Ishikawa (cell line): ENCODE measurements at regions not wholly inside any gene's neighbourhood (a gene's known extent, or its start where the extent isn't known, plus 50 kb on each side); places are given as distances from the start of the nearest gene placed in this dataset.

Experiments used
- CEBPB ChIP-seq: IDR thresholded peaks from 2 replicates; pipeline ENCODE4 v1.6.1; 2012
- CREB1 ChIP-seq: IDR thresholded peaks from 2 replicates; pipeline ENCODE4 v1.6.1; 2012; ENCODE audit warnings: low read depth
- EGR1 ChIP-seq: IDR thresholded peaks from 2 replicates; pipeline ENCODE4 v1.6.1; 2012
- EP300 ChIP-seq: IDR thresholded peaks from 2 replicates; pipeline ENCODE4 v1.6.1; 2012; ENCODE audit warnings: borderline replicate concordance
- FOXM1 ChIP-seq: IDR thresholded peaks from 2 replicates; pipeline ENCODE4 v1.6.1; 2012; ENCODE audit warnings: low read depth, borderline replicate concordance
- NFIC ChIP-seq: IDR thresholded peaks from 2 replicates; pipeline ENCODE4 v1.6.1; 2012
- RAD21 ChIP-seq: IDR thresholded peaks from 2 replicates; pipeline ENCODE4 v1.6.1; 2012; ENCODE audit warnings: low read depth
- TAF1 ChIP-seq: IDR thresholded peaks from 2 replicates; pipeline ENCODE4 v1.6.1; 2012; ENCODE audit warnings: low read depth, mild to moderate bottlenecking
- TCF12 ChIP-seq: IDR thresholded peaks from 2 replicates; pipeline ENCODE4 v1.6.1; 2012; ENCODE audit warnings: low read depth
- TEAD4 ChIP-seq: IDR thresholded peaks from 2 replicates; pipeline ENCODE4 v1.6.1; 2012
- YY1 ChIP-seq: IDR thresholded peaks from 2 replicates; pipeline ENCODE4 v1.6.1; 2012; ENCODE audit warnings: low read depth
- ZBTB7A ChIP-seq: IDR thresholded peaks from 2 replicates; pipeline ENCODE4 v1.6.1; 2012; ENCODE audit warnings: low read depth
- TF ChIP-seq, protein P1 (sequence below): IDR thresholded peaks from 2 replicates; pipeline ENCODE4 v1.6.1; 2012
- TF ChIP-seq, protein P2 (sequence below): IDR thresholded peaks from 2 replicates; pipeline ENCODE4 v1.6.1; 2012; ENCODE audit warnings: low read depth, mild to moderate bottlenecking
- TF ChIP-seq, protein P3 (sequence below): IDR thresholded peaks from 2 replicates; pipeline ENCODE4 v1.6.1; 2012

GRCh38 chrX:20712811-20713210, 446.1 kb upstream of the RPS6KA3 start:
- no peak for TF ChIP-seq ZBTB7A

- no peak for TF ChIP-seq YY1
- TF ChIP-seq, protein P1, sequence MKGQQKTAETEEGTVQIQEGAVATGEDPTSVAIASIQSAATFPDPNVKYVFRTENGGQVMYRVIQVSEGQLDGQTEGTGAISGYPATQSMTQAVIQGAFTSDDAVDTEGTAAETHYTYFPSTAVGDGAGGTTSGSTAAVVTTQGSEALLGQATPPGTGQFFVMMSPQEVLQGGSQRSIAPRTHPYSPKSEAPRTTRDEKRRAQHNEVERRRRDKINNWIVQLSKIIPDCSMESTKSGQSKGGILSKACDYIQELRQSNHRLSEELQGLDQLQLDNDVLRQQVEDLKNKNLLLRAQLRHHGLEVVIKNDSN = no peak
Observed at GRCh38 chrX:20711366-20711765, 444.7 kb upstream of the RPS6KA3 start.

- TF ChIP-seq CEBPB (no peak), ZBTB7A (no peak), YY1 (no peak), TEAD4 (no peak), CREB1 (no peak), TCF12 (no peak), TAF1 (no peak), EP300 (no peak)
- TF ChIP-seq, protein P1 = no peak
- TF ChIP-seq, protein P2, sequence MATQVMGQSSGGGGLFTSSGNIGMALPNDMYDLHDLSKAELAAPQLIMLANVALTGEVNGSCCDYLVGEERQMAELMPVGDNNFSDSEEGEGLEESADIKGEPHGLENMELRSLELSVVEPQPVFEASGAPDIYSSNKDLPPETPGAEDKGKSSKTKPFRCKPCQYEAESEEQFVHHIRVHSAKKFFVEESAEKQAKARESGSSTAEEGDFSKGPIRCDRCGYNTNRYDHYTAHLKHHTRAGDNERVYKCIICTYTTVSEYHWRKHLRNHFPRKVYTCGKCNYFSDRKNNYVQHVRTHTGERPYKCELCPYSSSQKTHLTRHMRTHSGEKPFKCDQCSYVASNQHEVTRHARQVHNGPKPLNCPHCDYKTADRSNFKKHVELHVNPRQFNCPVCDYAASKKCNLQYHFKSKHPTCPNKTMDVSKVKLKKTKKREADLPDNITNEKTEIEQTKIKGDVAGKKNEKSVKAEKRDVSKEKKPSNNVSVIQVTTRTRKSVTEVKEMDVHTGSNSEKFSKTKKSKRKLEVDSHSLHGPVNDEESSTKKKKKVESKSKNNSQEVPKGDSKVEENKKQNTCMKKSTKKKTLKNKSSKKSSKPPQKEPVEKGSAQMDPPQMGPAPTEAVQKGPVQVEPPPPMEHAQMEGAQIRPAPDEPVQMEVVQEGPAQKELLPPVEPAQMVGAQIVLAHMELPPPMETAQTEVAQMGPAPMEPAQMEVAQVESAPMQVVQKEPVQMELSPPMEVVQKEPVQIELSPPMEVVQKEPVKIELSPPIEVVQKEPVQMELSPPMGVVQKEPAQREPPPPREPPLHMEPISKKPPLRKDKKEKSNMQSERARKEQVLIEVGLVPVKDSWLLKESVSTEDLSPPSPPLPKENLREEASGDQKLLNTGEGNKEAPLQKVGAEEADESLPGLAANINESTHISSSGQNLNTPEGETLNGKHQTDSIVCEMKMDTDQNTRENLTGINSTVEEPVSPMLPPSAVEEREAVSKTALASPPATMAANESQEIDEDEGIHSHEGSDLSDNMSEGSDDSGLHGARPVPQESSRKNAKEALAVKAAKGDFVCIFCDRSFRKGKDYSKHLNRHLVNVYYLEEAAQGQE = no peak
Observed at GRCh38 chrX:20693078-20693477, 426.4 kb upstream of the RPS6KA3 start.

DNA sequence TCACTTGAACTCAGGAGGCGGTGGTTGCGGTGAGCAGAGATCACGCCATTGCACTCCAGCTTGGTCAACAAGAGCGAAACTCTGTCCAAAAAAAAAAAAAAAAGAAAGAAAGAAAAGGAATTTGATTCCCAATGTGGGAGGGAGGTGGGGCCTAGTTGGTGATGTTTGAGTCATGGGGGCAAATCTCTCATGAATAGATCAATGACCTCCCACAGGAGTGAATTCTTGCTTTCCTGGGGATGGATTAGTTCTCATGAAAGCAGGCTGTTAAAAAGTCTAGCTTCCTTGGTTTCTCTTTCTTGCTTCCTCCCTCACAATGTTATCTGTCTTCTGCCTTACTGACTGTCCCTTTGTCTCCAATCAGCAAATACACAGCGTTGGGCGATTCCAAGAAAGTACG, 419.5 kb upstream of the RPS6KA3 start:
- TF ChIP-seq FOXM1 (no peak), ZBTB7A (no peak), CEBPB (no peak), TAF1 (no peak), EGR1 (no peak), YY1 (no peak), RAD21 (no peak), EP300 (no peak), TEAD4 (no peak), TCF12 (no peak)
- TF ChIP-seq, protein P2 = no peak

GRCh38 chrX:20685652-20686051, 418.9 kb upstream of the RPS6KA3 start:
- TF ChIP-seq FOXM1 (no peak), CEBPB (no peak)
- TF ChIP-seq, protein P1 = no peak
- TF ChIP-seq, protein P3, sequence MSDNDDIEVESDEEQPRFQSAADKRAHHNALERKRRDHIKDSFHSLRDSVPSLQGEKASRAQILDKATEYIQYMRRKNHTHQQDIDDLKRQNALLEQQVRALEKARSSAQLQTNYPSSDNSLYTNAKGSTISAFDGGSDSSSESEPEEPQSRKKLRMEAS = no peak

- TF ChIP-seq, protein P2 = no peak
- TF ChIP-seq TCF12 (no peak), YY1 (no peak), NFIC (no peak), EP300 (no peak), RAD21 (no peak), CREB1 (no peak), TEAD4 (no peak), TAF1 (no peak), ZBTB7A (no peak), CEBPB (no peak), EGR1 (no peak), FOXM1 (no peak)
- TF ChIP-seq, protein P1 = no peak
- TF ChIP-seq, protein P3 = no peak
Observed at GRCh38 chrX:20681683-20682082, 415.0 kb upstream of the RPS6KA3 start.
